ENCODE measurements at regions not wholly inside any gene's neighbourhood (a gene's known extent, or its start where the extent isn't known, plus 50 kb on each side); places are given as distances from the start of the nearest gene placed in this dataset.
"Not testable (repeated sequence)": the region's sequence is repeated elsewhere in the genome, so short reads cannot be mapped to it uniquely, and the experiment has no call there.

DNA sequence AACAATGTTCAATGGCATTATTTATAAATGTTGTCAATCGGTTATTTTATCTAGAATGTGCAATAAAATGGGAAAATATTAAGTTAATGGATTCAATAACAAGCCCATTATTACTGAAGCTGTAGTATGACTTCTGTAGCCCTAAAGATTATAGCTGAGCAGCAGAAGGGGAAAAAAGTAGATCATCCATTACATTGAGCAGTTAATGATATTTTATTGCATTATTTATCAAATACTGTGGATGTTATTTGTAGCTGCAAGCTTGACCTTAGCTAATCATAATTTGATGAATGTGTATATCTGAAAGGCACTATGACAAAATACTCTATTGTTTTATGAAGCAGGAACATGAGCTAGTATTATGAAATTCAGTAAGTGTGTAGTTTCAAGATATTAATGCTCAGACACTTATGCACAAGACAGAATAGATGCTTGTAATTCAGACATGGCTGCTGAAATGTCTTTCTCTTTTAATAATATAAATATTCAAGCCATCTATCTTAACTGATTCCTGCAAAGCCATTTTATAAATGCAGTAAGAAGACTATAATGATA lies 131.5 kb upstream of the MGAT4C start:
- Histone ChIP-seq H3K4me2 (ENCODE audit: insufficient read depth, insufficient read length, low read length) (no peak overlapping the region), H4K91ac (ENCODE audit: insufficient read length, low read depth, low read length) (no peak overlapping the region), H2AFZ (ENCODE audit: low read length) (no peak overlapping the region), H2AK5ac (ENCODE audit: insufficient read length, low read length) (no peak overlapping the region), H3T11ph (ENCODE audit: low read length) (no peak overlapping the region), H3K4me1 (ENCODE audit: insufficient read depth, low read length) (no peaks in the 10 kb centered on the region), H4K20me1 (ENCODE audit: control insufficient read depth, insufficient read depth, insufficient read length) (no peaks in the 10 kb centered on the region), H3K4ac (ENCODE audit: low read depth, low read length) (no peak overlapping the region), H2BK12ac (ENCODE audit: insufficient read length, low read depth, low read length) (no peak overlapping the region), H4K5ac (ENCODE audit: insufficient read length, low read depth, low read length) (no peak overlapping the region), H3K9ac (ENCODE audit: extremely low read depth, insufficient read length, low read length) (no peak overlapping the region), H2BK20ac (ENCODE audit: low read depth, low read length, poor library complexity, severe bottlenecking) (no peak overlapping the region), H3K18ac (ENCODE audit: insufficient read length, low read depth, low read length) (no peak overlapping the region), H2BK15ac (ENCODE audit: low read depth, low read length) (no peak overlapping the region), H2BK120ac (ENCODE audit: low read depth, low read length, poor library complexity, severe bottlenecking) (no peak overlapping the region), H4K8ac (replicated peaks; ENCODE audit: insufficient read length, low read depth, low read length) (no peak overlapping the region), H3K23ac (ENCODE audit: insufficient read length, low read depth, low read length) (no peak overlapping the region), H3K79me1 (ENCODE audit: insufficient read depth, low read depth, low read length, poor library complexity, severe bottlenecking) (no peaks in the 10 kb centered on the region), H3K9me3 (ENCODE audit: control insufficient read depth, low read depth, low read length) (no peaks in the 10 kb centered on the region), H3K27ac (ENCODE audit: insufficient read length, low read depth, low read length) (no peak overlapping the region), H3K27me3 (ENCODE audit: insufficient read depth, low read length) (no peaks in the 10 kb centered on the region), H3K56ac (ENCODE audit: insufficient read length, low read depth, low read length) (no peak overlapping the region), H3K14ac (ENCODE audit: insufficient read depth, low read length) (no peak overlapping the region), H3K79me2 (ENCODE audit: insufficient read depth, low read length) (no peaks in the 10 kb centered on the region), H3K23me2 (ENCODE audit: insufficient read length, low read depth, low read length, poor library complexity, severe bottlenecking) (no peaks in the 10 kb centered on the region), H2BK5ac (ENCODE audit: insufficient read length, low read length) (no peak overlapping the region)
- H3K36me3 Mint-ChIP-seq (ENCODE audit: insufficient read depth in 1 of 3, low read depth in 3 of 3) = peaks cover 0 to 1% (median 0%) of the 10 kb centered on the region in 3 experiments; a peak in 1 of 7 replicates
- no peak overlapping the region for H3K4me3 Mint-ChIP-seq
- no CpG with 5 or more reads among the region's 1 CpG for WGBS (ENCODE audit: extremely low coverage, insufficient read length, low lambda C conversion rate)
- H3K27me3 Mint-ChIP-seq (ENCODE audit: low read depth) = no peaks in the 10 kb centered on the region
- no peak overlapping the region for H3K27ac Mint-ChIP-seq
- peaks cover 0 to 3% of the 10 kb centered on the region in 2 experiments; a peak in 1 of 5 replicates for H3K9me3 Mint-ChIP-seq
- no peak for DNase-seq
- peaks cover 2 to 4% of the 10 kb centered on the region in 2 experiments; a peak in 2 of 4 replicates for H3K4me1 Mint-ChIP-seq
- TF ChIP-seq, protein P1, sequence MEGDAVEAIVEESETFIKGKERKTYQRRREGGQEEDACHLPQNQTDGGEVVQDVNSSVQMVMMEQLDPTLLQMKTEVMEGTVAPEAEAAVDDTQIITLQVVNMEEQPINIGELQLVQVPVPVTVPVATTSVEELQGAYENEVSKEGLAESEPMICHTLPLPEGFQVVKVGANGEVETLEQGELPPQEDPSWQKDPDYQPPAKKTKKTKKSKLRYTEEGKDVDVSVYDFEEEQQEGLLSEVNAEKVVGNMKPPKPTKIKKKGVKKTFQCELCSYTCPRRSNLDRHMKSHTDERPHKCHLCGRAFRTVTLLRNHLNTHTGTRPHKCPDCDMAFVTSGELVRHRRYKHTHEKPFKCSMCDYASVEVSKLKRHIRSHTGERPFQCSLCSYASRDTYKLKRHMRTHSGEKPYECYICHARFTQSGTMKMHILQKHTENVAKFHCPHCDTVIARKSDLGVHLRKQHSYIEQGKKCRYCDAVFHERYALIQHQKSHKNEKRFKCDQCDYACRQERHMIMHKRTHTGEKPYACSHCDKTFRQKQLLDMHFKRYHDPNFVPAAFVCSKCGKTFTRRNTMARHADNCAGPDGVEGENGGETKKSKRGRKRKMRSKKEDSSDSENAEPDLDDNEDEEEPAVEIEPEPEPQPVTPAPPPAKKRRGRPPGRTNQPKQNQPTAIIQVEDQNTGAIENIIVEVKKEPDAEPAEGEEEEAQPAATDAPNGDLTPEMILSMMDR (conservative IDR thresholded peaks at IDR 0.05) = no peak

DNA sequence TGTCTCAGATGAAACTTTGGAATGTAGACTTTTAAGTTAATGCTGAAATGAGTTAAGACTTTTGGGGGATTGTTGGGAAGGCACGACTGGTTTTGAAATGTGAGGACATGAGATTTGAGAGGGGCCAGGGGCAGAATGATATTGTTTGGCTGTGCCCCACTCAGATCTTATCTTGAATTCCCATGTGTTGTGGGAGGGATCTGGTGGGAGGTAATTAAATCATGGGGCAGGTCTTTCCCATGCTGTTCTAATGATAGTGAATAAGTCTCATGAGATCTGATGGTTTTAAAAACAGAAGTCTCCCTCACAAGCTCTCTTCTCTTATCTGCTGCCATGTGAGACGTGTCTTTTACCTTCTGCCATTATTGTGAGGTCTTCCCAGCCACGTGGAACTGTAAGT lies 127.6 kb upstream of the MGAT4C start:
- not testable (repeated sequence) for DNase-seq; H2BK20ac ChIP-seq (ENCODE audit: low read depth, low read length, poor library complexity, severe bottlenecking); H3K9ac ChIP-seq (ENCODE audit: extremely low read depth, insufficient read length, low read length); H3K4me1 Mint-ChIP-seq; H3K4me2 ChIP-seq (ENCODE audit: insufficient read depth, insufficient read length, low read length); H2BK5ac ChIP-seq (ENCODE audit: insufficient read length, low read length); H3K18ac ChIP-seq (ENCODE audit: insufficient read length, low read depth, low read length); H3K79me1 ChIP-seq (ENCODE audit: insufficient read depth, low read depth, low read length, poor library complexity, severe bottlenecking); H3K14ac ChIP-seq (ENCODE audit: insufficient read depth, low read length); H2AFZ ChIP-seq (ENCODE audit: low read length); H3K56ac ChIP-seq (ENCODE audit: insufficient read length, low read depth, low read length); H3K27ac Mint-ChIP-seq; H2AK5ac ChIP-seq (ENCODE audit: insufficient read length, low read length); H3K4ac ChIP-seq (ENCODE audit: low read depth, low read length); H2BK15ac ChIP-seq (ENCODE audit: low read depth, low read length); H3T11ph ChIP-seq (ENCODE audit: low read length); H4K20me1 ChIP-seq (ENCODE audit: control insufficient read depth, insufficient read depth, insufficient read length); H3K27ac ChIP-seq (ENCODE audit: insufficient read length, low read depth, low read length); H3K4me1 ChIP-seq (ENCODE audit: insufficient read depth, low read length); H3K4me3 Mint-ChIP-seq; H2BK120ac ChIP-seq (ENCODE audit: low read depth, low read length, poor library complexity, severe bottlenecking); H3K27me3 ChIP-seq (ENCODE audit: insufficient read depth, low read length); H3K79me2 ChIP-seq (ENCODE audit: insufficient read depth, low read length); H3K23ac ChIP-seq (ENCODE audit: insufficient read length, low read depth, low read length); H2BK12ac ChIP-seq (ENCODE audit: insufficient read length, low read depth, low read length); H3K36me3 Mint-ChIP-seq (ENCODE audit: insufficient read depth in 1 of 3, low read depth in 3 of 3); H4K8ac ChIP-seq (replicated peaks; ENCODE audit: insufficient read length, low read depth, low read length); H3K27me3 Mint-ChIP-seq (ENCODE audit: low read depth); H3K9me3 ChIP-seq (ENCODE audit: control insufficient read depth, low read depth, low read length); H4K91ac ChIP-seq (ENCODE audit: insufficient read length, low read depth, low read length); H4K5ac ChIP-seq (ENCODE audit: insufficient read length, low read depth, low read length); H3K23me2 ChIP-seq (ENCODE audit: insufficient read length, low read depth, low read length, poor library complexity, severe bottlenecking)
- WGBS (ENCODE audit: extremely low coverage, insufficient read length, low lambda C conversion rate) = no CpG with 5 or more reads among the region's 3 CpGs
- peaks cover 8 to 12% of the 10 kb centered on the region in 2 experiments; a peak in 4 of 5 replicates for H3K9me3 Mint-ChIP-seq
